Thoracic aorta (tissue), 2 donors: ENCODE measurements at regions not wholly inside any gene's neighbourhood (a gene's known extent, or its start where the extent isn't known, plus 50 kb on each side); places are given as distances from the start of the nearest gene placed in this dataset.
"Not testable (repeated sequence)": the region's sequence is repeated elsewhere in the genome, so short reads cannot be mapped to it uniquely, and the experiment has no call there.

Experiments used
- ATAC-seq: fragments of 150-250 bp; one replicate; pipeline ENCODE4 v1.8.0; 2017; ENCODE audit warnings: low read depth; ENCODE audit not compliant: insufficient number of reproducible peaks, low FRiP score
- DNase-seq: peaks from one replicate; pipeline ENCODE4 v3.0.0-alpha.2; 2020; ENCODE audit warnings: low spot score
- H3K27ac ChIP-seq, 2 donors: fragments of 200-600 bp; sonication (generic); 1 replicate in 1 of 2; 2 replicates in 1 of 2; pipeline ENCODE4 v1.5.1; 2016; ENCODE audit warnings: mild to moderate bottlenecking in 2 of 2, moderate library complexity in 2 of 2
- H3K27me3 ChIP-seq: fragments of 200-600 bp; sonication (generic); replicated peaks from 2 replicates; pipeline ENCODE4 v1.6.0; 2016; ENCODE audit warnings: mild to moderate bottlenecking; ENCODE audit not compliant: insufficient read depth
- H3K36me3 ChIP-seq: fragments of 200-600 bp; sonication (generic); one replicate; pipeline ENCODE4 v1.5.1; 2016
- H3K4me1 ChIP-seq, 2 donors: fragments of 200-600 bp; sonication (generic); 1 replicate in 1 of 2; 2 replicates in 1 of 2; pipeline versions ENCODE4 v1.5.1 to v1.6.0; 2016; ENCODE audit warnings: low read depth in 2 of 2, mild to moderate bottlenecking in 1 of 2; ENCODE audit not compliant: control insufficient read depth in 1 of 2
- H3K4me3 ChIP-seq: fragments of 200-600 bp; sonication (generic); 2 replicates; pipeline ENCODE4 v1.5.1; 2016; ENCODE audit warnings: mild to moderate bottlenecking
- H3K9me3 ChIP-seq: fragments of 200-600 bp; sonication (generic); 2 replicates; pipeline ENCODE4 v1.5.1; 2016
- CTCF ChIP-seq: fragments of 200-600 bp; sonication (generic); IDR thresholded peaks from one replicate; pipeline ENCODE4 v1.5.1; 2019; ENCODE audit warnings: antibody characterized with exemption

GRCh38 chr4:162977788-162978187 is 188.9 kb downstream of the NAF1 start:
- Histone ChIP-seq H3K9me3 (no peaks in the 10 kb centered on the region), H3K27me3 (no peaks in the 10 kb centered on the region), H3K4me3 (no peak overlapping the region), H3K4me1 (no peaks in the 10 kb centered on the region), H3K27ac (no peak overlapping the region), H3K36me3 (no peaks in the 10 kb centered on the region)
- TF ChIP-seq CTCF = no peak
- DNase-seq (no peak), ATAC-seq (no peak)

- Histone ChIP-seq H3K27me3 (no peaks in the 10 kb centered on the region), H3K27ac (no peak overlapping the region), H3K4me1 (no peaks in the 10 kb centered on the region), H3K4me3 (no peak overlapping the region), H3K36me3 (no peaks in the 10 kb centered on the region), H3K9me3 (no peaks in the 10 kb centered on the region)
- no peak for TF ChIP-seq CTCF
- ATAC-seq (no peak), DNase-seq (no peak)
These were observed 193.9 kb downstream of the NAF1 start for GRCh38 chr4:162972661-162973330.

GRCh38 chr4:162969194-162969593 is 197.5 kb downstream of the NAF1 start:
- Histone ChIP-seq H3K36me3 (no peaks in the 10 kb centered on the region), H3K4me3 (no peak overlapping the region), H3K9me3 (no peaks in the 10 kb centered on the region), H3K27ac (no peak overlapping the region), H3K27me3 (no peaks in the 10 kb centered on the region), H3K4me1 (no peaks in the 10 kb centered on the region)
- no peak for TF ChIP-seq CTCF
- ATAC-seq (no peak), DNase-seq (no peak)

- H3K36me3 ChIP-seq, ATAC-seq, H3K27ac ChIP-seq, H3K4me1 ChIP-seq, DNase-seq, H3K4me3 ChIP-seq, H3K27me3 ChIP-seq, H3K9me3 ChIP-seq: not testable (repeated sequence)
These were observed 200.7 kb downstream of the NAF1 start for GRCh38 chr4:162965978-162966377.

- no peaks in the 10 kb centered on the region for H3K27me3 ChIP-seq
- no peak for DNase-seq
- H3K4me1 ChIP-seq = no peaks in the 10 kb centered on the region
- no peak overlapping the region for H3K4me3 ChIP-seq
- H3K9me3 ChIP-seq = no peaks in the 10 kb centered on the region
- no peak for ATAC-seq
- H3K36me3 ChIP-seq = no peaks in the 10 kb centered on the region
- no peak for TF ChIP-seq CTCF
- no peak overlapping the region for H3K27ac ChIP-seq
These were observed 207.6 kb downstream of the NAF1 start for GRCh38 chr4:162959046-162959445.
